ENCODE measurements at regions not wholly inside any gene's neighbourhood (a gene's known extent, or its start where the extent isn't known, plus 50 kb on each side); places are given as distances from the start of the nearest gene placed in this dataset.

DNA sequence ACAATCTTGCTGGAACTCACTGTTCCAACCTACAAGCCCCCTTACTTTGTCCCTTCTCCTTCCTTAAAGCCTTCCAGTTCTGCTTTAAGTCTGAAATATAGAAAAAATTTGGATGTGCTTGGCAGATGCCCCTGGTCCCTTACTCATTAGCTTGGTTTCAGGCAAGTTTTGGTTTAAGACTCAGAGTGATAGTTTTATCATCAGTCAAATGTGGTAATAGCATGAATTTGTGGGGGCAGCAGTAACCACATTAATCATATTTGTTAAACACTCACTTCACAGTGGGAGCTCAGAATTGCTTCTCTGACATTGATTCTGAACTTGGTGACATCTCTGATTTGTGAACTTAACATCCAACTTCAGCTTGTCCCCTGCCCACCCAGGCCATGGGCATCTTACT lies 58.3 kb upstream of the ALDH1A3 start:
- no peak for DNase-seq

DNA sequence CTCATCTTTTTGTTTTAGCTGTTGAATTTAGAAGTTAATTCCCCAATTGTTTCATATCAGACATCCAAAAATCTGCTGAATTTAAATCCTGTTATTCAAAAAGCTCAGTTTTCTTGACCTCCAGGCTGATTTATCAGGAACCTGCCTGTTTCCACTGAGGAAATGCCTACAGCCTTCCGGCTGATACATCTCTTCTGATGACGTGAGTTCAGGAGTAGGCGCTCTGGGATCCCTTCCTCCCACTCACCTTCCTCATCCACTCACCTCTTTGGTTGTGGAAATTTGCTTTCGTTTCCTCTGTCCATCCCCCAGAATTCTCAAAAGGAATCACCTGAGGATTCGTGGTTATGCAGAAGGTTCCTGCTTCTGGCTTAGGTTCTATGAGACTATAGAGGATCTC lies 55.4 kb upstream of the ALDH1A3 start:
- DNase-seq = no peak

- no peak for DNase-seq
Measured at GRCh38 chr15:100829457-100829856, 50.2 kb upstream of the ALDH1A3 start.
